ENCODE measurements at regions not wholly inside any gene's neighbourhood (a gene's known extent, or its start where the extent isn't known, plus 50 kb on each side); places are given as distances from the start of the nearest gene placed in this dataset.

DNA sequence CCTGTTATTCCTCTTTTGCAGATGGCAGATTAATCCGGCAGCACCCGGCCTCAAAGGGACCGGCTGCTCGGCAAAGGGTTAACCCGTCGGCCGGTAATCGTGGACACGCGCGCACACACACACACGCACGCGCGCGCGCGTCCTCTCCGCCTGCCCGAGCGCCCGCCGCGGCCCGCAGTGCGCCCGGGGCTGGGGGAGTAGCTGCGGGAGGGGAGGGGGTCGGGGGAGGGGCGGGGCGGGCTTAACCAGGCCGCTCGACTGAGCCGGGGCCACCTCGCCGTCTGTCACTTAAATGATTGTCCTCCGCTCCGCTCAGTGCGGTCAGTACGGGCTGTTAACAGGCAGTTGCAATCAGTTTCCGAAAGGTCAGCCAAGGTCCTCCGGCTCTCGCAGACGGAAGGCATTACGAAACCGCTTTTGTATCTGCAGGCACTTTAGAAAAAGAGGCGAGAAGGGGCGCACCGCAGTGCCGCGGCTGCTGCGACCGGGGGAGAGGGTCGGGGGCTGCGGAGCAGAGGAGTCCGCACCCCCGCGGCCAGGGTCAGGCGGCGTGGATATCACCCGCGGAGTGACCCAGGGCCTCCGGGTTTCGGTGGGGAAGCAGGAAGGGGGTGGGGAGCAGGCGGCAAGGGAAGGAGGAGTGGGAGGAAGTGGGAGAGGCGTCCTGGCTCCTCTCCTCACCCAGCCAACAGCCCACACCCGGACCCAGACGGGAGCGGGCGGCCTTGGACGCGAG lies 57.3 kb upstream of the BCOR start:
- Mint-ChIP-seq H3K9me3 (ENCODE audit: low read depth, unreplicated experiment) (no peaks in the 10 kb centered on the region), H3K36me3 (ENCODE audit: insufficient read depth, unreplicated experiment) (peaks cover 24% of the 10 kb centered on the region), H3K27ac (ENCODE audit: unreplicated experiment) (no peak overlapping the region), H3K27me3 (ENCODE audit: unreplicated experiment) (no peaks in the 10 kb centered on the region), H3K4me1 (ENCODE audit: low read depth, unreplicated experiment) (no peaks in the 10 kb centered on the region), H3K4me3 (ENCODE audit: low read depth, unreplicated experiment) (peak overlapping the region; percentile 67)
- DNase-seq = no peak
- TF ChIP-seq, protein P1, sequence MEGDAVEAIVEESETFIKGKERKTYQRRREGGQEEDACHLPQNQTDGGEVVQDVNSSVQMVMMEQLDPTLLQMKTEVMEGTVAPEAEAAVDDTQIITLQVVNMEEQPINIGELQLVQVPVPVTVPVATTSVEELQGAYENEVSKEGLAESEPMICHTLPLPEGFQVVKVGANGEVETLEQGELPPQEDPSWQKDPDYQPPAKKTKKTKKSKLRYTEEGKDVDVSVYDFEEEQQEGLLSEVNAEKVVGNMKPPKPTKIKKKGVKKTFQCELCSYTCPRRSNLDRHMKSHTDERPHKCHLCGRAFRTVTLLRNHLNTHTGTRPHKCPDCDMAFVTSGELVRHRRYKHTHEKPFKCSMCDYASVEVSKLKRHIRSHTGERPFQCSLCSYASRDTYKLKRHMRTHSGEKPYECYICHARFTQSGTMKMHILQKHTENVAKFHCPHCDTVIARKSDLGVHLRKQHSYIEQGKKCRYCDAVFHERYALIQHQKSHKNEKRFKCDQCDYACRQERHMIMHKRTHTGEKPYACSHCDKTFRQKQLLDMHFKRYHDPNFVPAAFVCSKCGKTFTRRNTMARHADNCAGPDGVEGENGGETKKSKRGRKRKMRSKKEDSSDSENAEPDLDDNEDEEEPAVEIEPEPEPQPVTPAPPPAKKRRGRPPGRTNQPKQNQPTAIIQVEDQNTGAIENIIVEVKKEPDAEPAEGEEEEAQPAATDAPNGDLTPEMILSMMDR (IDR thresholded peaks at IDR 0.05; ENCODE audit: unreplicated experiment) = no peak
- BruUV-seq (replicated peaks) = no TSS peak
- CTCF ChIA-PET = interaction anchor here (0.5 kb wide), 1 partner anchor 56 kb away, joined by 4 read pairs; no protein-coding TSS in a partner anchor
- intact Hi-C loops (cut with micrococcal nuclease; ENCODE audit: unreplicated experiment) = loop anchor here (10.0 kb wide), 1 partner anchor 50 kb away; no protein-coding TSS in a partner anchor

DNA sequence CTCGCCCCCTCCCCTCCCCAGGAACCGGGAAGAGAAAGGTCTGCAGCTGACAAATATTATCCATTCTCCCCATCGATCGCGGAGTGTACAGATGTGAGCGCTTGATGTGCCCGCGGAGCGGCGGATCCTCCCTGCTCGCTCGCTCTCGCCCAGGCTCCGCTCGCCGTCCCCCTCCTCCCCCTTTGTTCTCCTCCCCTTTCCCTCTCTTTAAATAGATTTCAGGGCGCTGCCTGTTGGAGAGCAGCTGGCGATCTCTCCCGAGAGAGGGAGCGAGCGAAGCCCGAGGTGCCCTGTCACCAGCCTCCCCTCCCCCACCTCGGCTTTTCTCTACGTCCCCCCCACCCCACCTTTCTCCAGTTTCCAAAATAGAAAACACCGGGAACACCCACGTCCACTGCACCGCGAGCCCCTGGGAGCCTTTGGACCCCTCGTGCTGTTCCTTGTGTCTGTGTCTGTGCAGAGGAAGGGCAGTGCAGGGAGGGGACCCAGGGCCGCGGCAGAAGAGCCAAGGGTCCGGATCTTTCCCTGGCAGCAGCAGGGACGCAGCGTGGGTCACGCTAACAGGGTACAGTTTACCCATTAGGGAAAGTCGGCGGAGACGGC lies 56.6 kb upstream of the BCOR start:
- intact Hi-C loops (cut with micrococcal nuclease; ENCODE audit: unreplicated experiment) = loop anchor here (10.0 kb wide), 1 partner anchor 50 kb away; no protein-coding TSS in a partner anchor
- BruUV-seq (replicated peaks) = no TSS peak
- H3K4me3 Mint-ChIP-seq (ENCODE audit: low read depth, unreplicated experiment) = peak overlapping the region; percentile 67
- no peak for DNase-seq
- H3K36me3 Mint-ChIP-seq (ENCODE audit: insufficient read depth, unreplicated experiment) = peaks cover 24% of the 10 kb centered on the region
- TF ChIP-seq, protein P1 (IDR thresholded peaks at IDR 0.05; ENCODE audit: unreplicated experiment) = no peak
- H3K27me3 Mint-ChIP-seq (ENCODE audit: unreplicated experiment) = no peaks in the 10 kb centered on the region
- no peaks in the 10 kb centered on the region for H3K9me3 Mint-ChIP-seq (ENCODE audit: low read depth, unreplicated experiment)
- CTCF ChIA-PET = no interaction called here
- peak overlapping the region; percentile 30 for H3K27ac Mint-ChIP-seq (ENCODE audit: unreplicated experiment)
- no peaks in the 10 kb centered on the region for H3K4me1 Mint-ChIP-seq (ENCODE audit: low read depth, unreplicated experiment)

DNA sequence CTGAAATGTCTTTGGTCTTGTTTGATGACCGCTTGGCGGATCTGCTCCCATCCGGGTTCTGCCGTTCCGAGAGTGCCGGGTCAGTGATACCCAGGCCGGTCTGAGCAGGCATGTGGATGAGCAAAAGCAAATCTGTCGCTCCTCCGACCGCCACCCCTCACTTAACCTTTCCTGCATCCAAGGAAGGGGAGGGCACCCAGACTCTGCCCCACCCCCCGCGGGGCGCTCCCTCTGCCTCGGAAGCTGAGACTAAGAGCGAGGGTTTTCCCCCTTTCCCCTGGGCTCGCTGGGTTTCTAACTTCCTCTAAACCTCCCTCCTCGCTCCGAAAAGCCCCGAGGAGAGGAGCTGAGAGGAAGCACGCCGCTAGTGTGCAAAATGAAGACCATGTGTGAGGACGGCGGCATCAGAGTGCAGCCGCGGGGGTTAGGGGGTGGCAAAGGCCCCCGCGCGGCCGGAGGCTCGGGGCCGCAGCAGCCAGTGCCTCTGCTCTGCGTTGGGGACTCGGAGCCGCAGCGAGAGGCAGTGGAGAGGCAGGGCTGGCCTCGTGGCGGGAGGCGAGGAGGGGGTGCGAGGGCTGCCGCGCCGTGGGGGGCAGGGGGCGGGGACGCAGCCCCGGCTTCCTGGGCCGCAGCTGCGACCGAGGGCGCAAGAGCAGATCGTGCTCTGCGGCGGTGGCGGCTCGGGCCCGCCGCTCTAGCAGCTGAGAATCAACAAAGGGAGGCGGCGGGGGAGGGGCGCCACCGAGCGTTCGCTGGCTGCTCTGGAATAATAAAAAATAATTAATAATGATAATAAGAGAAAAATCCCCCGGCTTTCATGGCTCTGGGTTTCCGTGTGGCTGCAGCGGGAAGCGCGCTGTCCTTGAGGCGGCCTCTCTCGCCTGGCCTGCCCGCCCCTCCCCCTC lies 55.8 kb upstream of the BCOR start:
- CTCF ChIA-PET = interaction anchor here (0.7 kb wide), 1 partner anchor 68 kb away, joined by 3 read pairs; no protein-coding TSS in a partner anchor
- peak; percentile 59 for DNase-seq
- H3K27me3 Mint-ChIP-seq (ENCODE audit: unreplicated experiment) = no peaks in the 10 kb centered on the region
- H3K36me3 Mint-ChIP-seq (ENCODE audit: insufficient read depth, unreplicated experiment) = peaks cover 24% of the 10 kb centered on the region
- BruUV-seq (replicated peaks) = no TSS peak
- intact Hi-C loops (cut with micrococcal nuclease; ENCODE audit: unreplicated experiment) = loop anchor here (10.0 kb wide), 1 partner anchor 49 kb away; no protein-coding TSS in a partner anchor
- H3K4me1 Mint-ChIP-seq (ENCODE audit: low read depth, unreplicated experiment) = no peaks in the 10 kb centered on the region
- no peak overlapping the region for H3K27ac Mint-ChIP-seq (ENCODE audit: unreplicated experiment)
- TF ChIP-seq, protein P1 (IDR thresholded peaks at IDR 0.05; ENCODE audit: unreplicated experiment) = no peak
- H3K9me3 Mint-ChIP-seq (ENCODE audit: low read depth, unreplicated experiment) = no peaks in the 10 kb centered on the region
- peak overlapping the region; percentile 67 for H3K4me3 Mint-ChIP-seq (ENCODE audit: low read depth, unreplicated experiment)

DNA sequence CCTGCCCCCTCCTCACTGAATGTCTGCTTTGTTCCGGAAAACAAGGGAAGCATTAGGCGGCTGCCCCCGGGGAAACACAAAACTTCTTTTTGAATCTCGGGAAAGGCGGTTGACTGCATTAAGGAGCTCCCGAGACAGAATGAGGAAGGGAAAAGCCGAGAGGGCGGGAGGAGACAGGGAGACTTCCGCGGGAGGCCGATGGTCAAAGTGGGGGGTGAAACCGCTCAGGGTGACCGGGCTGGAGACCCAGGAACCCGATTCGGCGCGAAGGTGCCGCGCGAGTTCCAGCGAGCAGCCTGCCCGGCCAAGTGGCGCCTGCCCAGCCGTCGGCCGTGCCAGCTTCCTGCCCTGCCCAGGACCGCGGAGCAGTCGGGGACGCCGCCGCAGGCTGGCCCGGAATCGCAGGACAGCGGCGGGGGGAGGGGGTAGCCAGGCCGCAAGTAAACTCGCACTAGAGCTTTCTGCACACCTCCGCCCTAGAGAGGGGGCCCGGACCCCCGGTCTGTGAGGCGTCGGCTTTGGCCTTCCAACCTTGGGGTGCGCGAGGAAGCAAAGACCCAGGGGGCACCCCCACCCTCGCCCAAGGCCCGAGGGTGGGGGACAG lies 55.1 kb upstream of the BCOR start:
- Mint-ChIP-seq H3K36me3 (ENCODE audit: insufficient read depth, unreplicated experiment) (peaks cover 24% of the 10 kb centered on the region), H3K4me3 (ENCODE audit: low read depth, unreplicated experiment) (peak overlapping the region; percentile 67), H3K27me3 (ENCODE audit: unreplicated experiment) (no peaks in the 10 kb centered on the region), H3K4me1 (ENCODE audit: low read depth, unreplicated experiment) (no peaks in the 10 kb centered on the region), H3K9me3 (ENCODE audit: low read depth, unreplicated experiment) (no peaks in the 10 kb centered on the region), H3K27ac (ENCODE audit: unreplicated experiment) (no peak overlapping the region)
- no TSS peak for BruUV-seq (replicated peaks)
- intact Hi-C loops (cut with micrococcal nuclease; ENCODE audit: unreplicated experiment) = loop anchor here (10.0 kb wide), 1 partner anchor 48 kb away; no protein-coding TSS in a partner anchor
- TF ChIP-seq, protein P1 (IDR thresholded peaks at IDR 0.05; ENCODE audit: unreplicated experiment) = no peak
- peak; percentile 71 for DNase-seq
- CTCF ChIA-PET = interaction anchor here (0.7 kb wide), 1 partner anchor 67 kb away, joined by 3 read pairs; no protein-coding TSS in a partner anchor
